Natural killer cell treated with Interleukin-12 subunit alpha and Interleukin-12 subunit beta and Interleukin-15 and Interleukin-18, amount 100 ng/mL, for 72 hours (primary cell): ENCODE measurements at regions not wholly inside any gene's neighbourhood (a gene's known extent, or its start where the extent isn't known, plus 50 kb on each side); places are given as distances from the start of the nearest gene placed in this dataset.

ENCODE experiments used
- ATAC-seq, 2 donors: fragments of 150-1000 bp; cut with Tn5 transposase in 1 of 2; sonication (Bioruptor Pico), chemical (Tn5 transposase) in 1 of 2; 2 replicates each; pipeline ENCODE4 v1.10.0; 2021
- DNase-seq: peaks from one replicate; pipeline ENCODE4 v3.0.0; 2022; ENCODE audit warnings: low spot score
- H3K27ac Mint-ChIP-seq, 2 donors: 1 replicate in 1 of 2; 2 replicates in 1 of 2; pipeline ENCODE4 v1.8.0; 2022; ENCODE audit warnings: mixed read lengths in 2 of 2, mild to moderate bottlenecking in 1 of 2, moderate library complexity in 1 of 2
- H3K27me3 Mint-ChIP-seq, 2 donors: 1 replicate in 1 of 2; 2 replicates in 1 of 2; pipeline ENCODE4 v1.8.0; 2022; ENCODE audit warnings: mixed read lengths in 2 of 2
- H3K36me3 Mint-ChIP-seq: one replicate; pipeline ENCODE4 v1.8.0; 2022; ENCODE audit warnings: mixed read lengths
- H3K4me1 Mint-ChIP-seq, 2 donors: 1 replicate in 1 of 2; 2 replicates in 1 of 2; pipeline ENCODE4 v1.8.0; 2022; ENCODE audit warnings: low read depth in 2 of 2, mixed read lengths in 2 of 2, mild to moderate bottlenecking in 1 of 2
- H3K4me3 Mint-ChIP-seq: one replicate; pipeline ENCODE4 v1.8.0; 2022; ENCODE audit warnings: mixed read lengths
- H3K9me3 Mint-ChIP-seq: 2 replicates; pipeline ENCODE4 v1.8.0; 2022; ENCODE audit warnings: mixed read lengths

- H3K4me3 Mint-ChIP-seq = no peak overlapping the region
- no peak overlapping the region for H3K27ac Mint-ChIP-seq
- H3K36me3 Mint-ChIP-seq = peaks cover 4% of the 10 kb centered on the region
- ATAC-seq (no peak), DNase-seq (no peak)
- peaks cover 8% of the 10 kb centered on the region for H3K9me3 Mint-ChIP-seq
- H3K4me1 Mint-ChIP-seq = no peaks in the 10 kb centered on the region
- no peaks in the 10 kb centered on the region for H3K27me3 Mint-ChIP-seq
Observed at GRCh38 chr6:147712841-147713240, 204.4 kb downstream of the SAMD5 start.

- DNase-seq (no peak), ATAC-seq (no peak)
- H3K36me3 Mint-ChIP-seq = peaks cover 4% of the 10 kb centered on the region
- H3K27ac Mint-ChIP-seq = no peak overlapping the region
- H3K4me3 Mint-ChIP-seq = no peak overlapping the region
- peaks cover 5% of the 10 kb centered on the region for H3K9me3 Mint-ChIP-seq
- H3K4me1 Mint-ChIP-seq = no peaks in the 10 kb centered on the region
- no peaks in the 10 kb centered on the region for H3K27me3 Mint-ChIP-seq
Observed at GRCh38 chr6:147715035-147715434, 206.5 kb downstream of the SAMD5 start.

- DNase-seq (no peak), ATAC-seq (peak in 1 of 2 donors; percentile 28)
- Mint-ChIP-seq H3K27me3 (no peaks in the 10 kb centered on the region), H3K27ac (no peak overlapping the region), H3K9me3 (no peaks in the 10 kb centered on the region), H3K4me3 (no peak overlapping the region), H3K4me1 (no peaks in the 10 kb centered on the region), H3K36me3 (peaks cover 4% of the 10 kb centered on the region)
Observed at GRCh38 chr6:147716434-147716833, 207.9 kb downstream of the SAMD5 start.

GRCh38 chr6:147717991-147718390 is 209.5 kb downstream of the SAMD5 start:
- H3K27ac Mint-ChIP-seq = no peak overlapping the region
- no peak overlapping the region for H3K4me3 Mint-ChIP-seq
- no peaks in the 10 kb centered on the region for H3K27me3 Mint-ChIP-seq
- no peak for ATAC-seq
- H3K36me3 Mint-ChIP-seq = peaks cover 4% of the 10 kb centered on the region
- no peak for DNase-seq
- H3K9me3 Mint-ChIP-seq = peaks cover 3% of the 10 kb centered on the region
- no peaks in the 10 kb centered on the region for H3K4me1 Mint-ChIP-seq

GRCh38 chr6:147722158-147722557 is 213.7 kb downstream of the SAMD5 start:
- H3K4me1 Mint-ChIP-seq = no peaks in the 10 kb centered on the region
- peaks cover under 1% of the 10 kb centered on the region for H3K36me3 Mint-ChIP-seq
- H3K9me3 Mint-ChIP-seq = peaks cover 10% of the 10 kb centered on the region
- no peak overlapping the region for H3K4me3 Mint-ChIP-seq
- H3K27ac Mint-ChIP-seq = no peak overlapping the region
- no peaks in the 10 kb centered on the region for H3K27me3 Mint-ChIP-seq
- DNase-seq (no peak), ATAC-seq (no peak)

- no peak for ATAC-seq
- no peak overlapping the region for H3K27ac Mint-ChIP-seq
Observed at GRCh38 chr6:147724454-147724853, 216.0 kb downstream of the SAMD5 start.

GRCh38 chr6:147726342-147726741 is 217.9 kb downstream of the SAMD5 start:
- ATAC-seq (no peak), DNase-seq (no peak)
- H3K4me1 Mint-ChIP-seq = no peaks in the 10 kb centered on the region
- H3K27ac Mint-ChIP-seq = no peak overlapping the region
- no peaks in the 10 kb centered on the region for H3K36me3 Mint-ChIP-seq
- H3K9me3 Mint-ChIP-seq = peaks cover 18% of the 10 kb centered on the region
- no peak overlapping the region for H3K4me3 Mint-ChIP-seq
- H3K27me3 Mint-ChIP-seq = no peaks in the 10 kb centered on the region

More at GRCh38 chr6:147724454-147724853, 216.0 kb downstream of the SAMD5 start:
- H3K27me3 Mint-ChIP-seq = no peaks in the 10 kb centered on the region
- no peak overlapping the region for H3K4me3 Mint-ChIP-seq
- peaks cover 12% of the 10 kb centered on the region for H3K9me3 Mint-ChIP-seq
- H3K36me3 Mint-ChIP-seq = no peaks in the 10 kb centered on the region
- no peaks in the 10 kb centered on the region for H3K4me1 Mint-ChIP-seq
- DNase-seq = no peak

GRCh38 chr6:147728903-147729302 is 220.4 kb downstream of the SAMD5 start:
- no peaks in the 10 kb centered on the region for H3K27me3 Mint-ChIP-seq
- ATAC-seq = no peak
- H3K4me1 Mint-ChIP-seq = no peaks in the 10 kb centered on the region
- no peak overlapping the region for H3K27ac Mint-ChIP-seq
- no peak for DNase-seq
- H3K9me3 Mint-ChIP-seq = peaks cover 12% of the 10 kb centered on the region
- H3K36me3 Mint-ChIP-seq = no peaks in the 10 kb centered on the region
- H3K4me3 Mint-ChIP-seq = no peak overlapping the region

- no peak for DNase-seq
- H3K27me3 Mint-ChIP-seq = no peaks in the 10 kb centered on the region
- H3K9me3 Mint-ChIP-seq = peaks cover 10% of the 10 kb centered on the region
- H3K27ac Mint-ChIP-seq = no peak overlapping the region
- no peak for ATAC-seq
- H3K4me1 Mint-ChIP-seq = no peaks in the 10 kb centered on the region
- H3K36me3 Mint-ChIP-seq = no peaks in the 10 kb centered on the region
- no peak overlapping the region for H3K4me3 Mint-ChIP-seq
Observed at GRCh38 chr6:147733686-147734085, 225.2 kb downstream of the SAMD5 start.

- DNase-seq = no peak
- ATAC-seq = no peak
- Mint-ChIP-seq H3K9me3 (peaks cover 10% of the 10 kb centered on the region), H3K27ac (no peak overlapping the region), H3K27me3 (no peaks in the 10 kb centered on the region), H3K36me3 (no peaks in the 10 kb centered on the region), H3K4me3 (no peak overlapping the region), H3K4me1 (no peaks in the 10 kb centered on the region)
Observed at GRCh38 chr6:147734151-147734550, 225.7 kb downstream of the SAMD5 start.

GRCh38 chr6:147735924-147736323 is 227.4 kb downstream of the SAMD5 start:
- ATAC-seq = no peak
- Mint-ChIP-seq H3K9me3 (peaks cover 3% of the 10 kb centered on the region), H3K27me3 (no peaks in the 10 kb centered on the region), H3K4me3 (no peak overlapping the region), H3K36me3 (no peaks in the 10 kb centered on the region), H3K4me1 (no peaks in the 10 kb centered on the region), H3K27ac (no peak overlapping the region)
- DNase-seq = no peak

- ATAC-seq = no peak
- no peak for DNase-seq
- H3K4me1 Mint-ChIP-seq = no peaks in the 10 kb centered on the region
- no peak overlapping the region for H3K4me3 Mint-ChIP-seq
- no peak overlapping the region for H3K27ac Mint-ChIP-seq
- H3K27me3 Mint-ChIP-seq = no peaks in the 10 kb centered on the region
- peaks cover 3% of the 10 kb centered on the region for H3K9me3 Mint-ChIP-seq
- H3K36me3 Mint-ChIP-seq = no peaks in the 10 kb centered on the region
Observed at GRCh38 chr6:147737115-147737514, 228.6 kb downstream of the SAMD5 start.

- H3K9me3 Mint-ChIP-seq = peaks cover 3% of the 10 kb centered on the region
- ATAC-seq = no peak
Observed at GRCh38 chr6:147738099-147738498, 229.6 kb downstream of the SAMD5 start.

GRCh38 chr6:147738516-147739162 is 230.1 kb downstream of the SAMD5 start:
- no peaks in the 10 kb centered on the region for H3K4me1 Mint-ChIP-seq
- ATAC-seq = no peak
- no peaks in the 10 kb centered on the region for H3K36me3 Mint-ChIP-seq
- H3K27ac Mint-ChIP-seq = no peak overlapping the region
- H3K9me3 Mint-ChIP-seq = peaks cover 3% of the 10 kb centered on the region
- DNase-seq = no peak
- no peaks in the 10 kb centered on the region for H3K27me3 Mint-ChIP-seq
- no peak overlapping the region for H3K4me3 Mint-ChIP-seq

More at GRCh38 chr6:147738099-147738498, 229.6 kb downstream of the SAMD5 start:
- Mint-ChIP-seq H3K27me3 (no peaks in the 10 kb centered on the region), H3K36me3 (no peaks in the 10 kb centered on the region), H3K4me3 (no peak overlapping the region), H3K27ac (no peak overlapping the region), H3K4me1 (no peaks in the 10 kb centered on the region)
- DNase-seq = no peak

GRCh38 chr6:147740326-147740725 is 231.8 kb downstream of the SAMD5 start:
- Mint-ChIP-seq H3K27me3 (no peaks in the 10 kb centered on the region), H3K4me3 (no peak overlapping the region), H3K27ac (no peak overlapping the region), H3K4me1 (no peaks in the 10 kb centered on the region), H3K9me3 (peaks cover 3% of the 10 kb centered on the region), H3K36me3 (no peaks in the 10 kb centered on the region)
- DNase-seq (no peak), ATAC-seq (no peak)
